OCI-LY7 (cell line): ENCODE measurements at regions not wholly inside any gene's neighbourhood (a gene's known extent, or its start where the extent isn't known, plus 50 kb on each side); places are given as distances from the start of the nearest gene placed in this dataset.

Experiments
- CTCF ChIP-seq: fragments of 200-600 bp; sonication (generic); conservative IDR thresholded peaks from 2 replicates; pipeline ENCODE4 v1.5.1; 2014; ENCODE audit warnings: mild to moderate bottlenecking, antibody characterized with exemption, low read length, moderate library complexity, mixed read lengths
- EZH2phosphoT487 ChIP-seq: fragments of 200-600 bp; sonication (generic); IDR thresholded peaks from 2 replicates; pipeline ENCODE4 v1.6.1; 2018; ENCODE audit warnings: low read depth, borderline replicate concordance, mild to moderate bottlenecking, mixed run types, antibody characterized with exemption, low read length, moderate library complexity, mixed read lengths

- TF ChIP-seq CTCF (peak; percentile 36), EZH2phosphoT487 (no peak)
Observed at GRCh38 chr1:113219377-113219776, 146.4 kb downstream of the LRIG2 start.
